SH-SY5Y (cell line): ENCODE measurements at regions not wholly inside any gene's neighbourhood (a gene's known extent, or its start where the extent isn't known, plus 50 kb on each side); places are given as distances from the start of the nearest gene placed in this dataset.

Experiments
- GATA2 ChIP-seq: IDR thresholded peaks from 2 replicates; pipeline ENCODE4 v1.6.1; 2011; ENCODE audit warnings: mild to moderate bottlenecking, low read depth, low read length
- GATA3 ChIP-seq: IDR thresholded peaks from 2 replicates; pipeline ENCODE4 v1.6.1; 2011; ENCODE audit warnings: low read depth, mild to moderate bottlenecking, low read length, moderate library complexity

DNA sequence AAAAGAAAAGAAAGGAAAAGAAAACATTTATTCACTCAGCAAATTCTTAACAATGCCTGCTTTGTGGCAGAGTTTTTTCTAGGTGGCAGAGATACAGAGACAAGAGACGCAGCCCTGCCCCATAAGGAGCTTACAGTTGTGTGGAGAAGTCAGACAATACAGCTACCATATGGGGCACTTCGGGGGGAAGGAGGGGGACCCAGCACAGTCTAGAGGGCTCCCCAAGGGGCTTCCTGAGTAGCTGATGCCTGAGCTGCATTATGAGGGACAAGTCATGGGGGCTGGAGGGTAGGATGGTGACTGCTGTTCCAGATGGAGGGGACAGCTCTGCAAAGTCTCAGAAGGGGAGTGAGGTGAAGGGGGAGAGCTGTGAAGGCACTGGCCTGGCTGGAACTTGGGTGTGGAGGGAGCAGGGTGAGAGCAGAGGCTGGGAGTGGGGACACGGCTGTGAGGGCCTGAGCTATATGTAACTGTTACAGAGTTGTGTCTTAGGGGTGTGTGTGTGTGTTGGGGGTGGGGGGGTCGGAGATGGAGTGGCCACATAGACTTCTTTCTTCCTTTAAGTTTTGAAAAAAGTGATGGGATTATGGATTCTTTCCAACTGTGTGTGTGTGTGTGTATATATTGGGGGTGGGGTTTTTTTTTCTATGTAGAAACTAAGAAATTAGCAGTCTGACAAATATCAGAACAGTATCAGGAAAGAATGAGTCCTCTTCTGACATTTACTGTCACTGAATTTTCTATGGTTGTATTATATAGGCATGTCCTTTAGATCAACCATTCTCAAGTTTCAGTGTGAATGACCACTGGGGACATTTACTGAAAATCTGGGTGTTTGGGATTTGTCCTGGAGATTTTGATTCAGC is 66.0 kb upstream of the HAAO start:
- TF ChIP-seq GATA3, result no peak
- no peak for TF ChIP-seq GATA2

DNA sequence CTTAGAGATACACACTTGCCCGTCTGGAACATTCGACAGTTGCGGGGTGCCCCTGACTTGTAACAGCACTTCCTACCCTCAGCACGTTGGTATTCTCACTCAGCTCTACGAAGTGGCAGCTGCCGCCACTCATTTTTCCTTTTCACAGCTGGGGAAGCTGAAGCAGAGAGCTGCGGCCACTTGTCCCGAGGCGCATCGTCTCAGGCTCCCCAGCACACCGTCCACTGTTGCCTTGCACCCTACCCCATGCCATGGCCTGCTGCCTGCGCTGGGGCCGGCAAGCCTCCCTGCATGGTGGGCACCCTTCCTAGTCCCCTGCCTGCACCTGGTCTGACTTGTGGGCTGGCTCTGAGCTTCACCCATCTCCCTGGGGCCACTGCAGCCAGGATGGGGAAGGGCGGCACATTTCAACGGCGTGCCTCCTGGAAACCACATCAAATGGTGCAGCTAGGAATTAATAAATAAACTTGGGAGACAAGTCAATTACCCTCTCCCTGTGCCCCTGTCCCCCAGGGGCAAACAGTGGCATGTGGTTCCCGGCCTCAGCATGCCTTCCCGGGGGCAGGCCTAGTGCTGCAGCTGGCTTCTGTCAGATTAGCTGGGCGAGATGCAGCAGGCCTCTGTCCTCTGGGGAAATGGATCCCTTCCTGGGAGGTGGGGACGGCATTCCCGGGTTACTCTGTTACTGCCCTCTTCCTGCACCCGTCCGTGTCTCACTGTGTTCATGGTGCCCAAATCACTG is 64.7 kb upstream of the HAAO start:
- TF ChIP-seq GATA3 (no peak), GATA2 (peak; percentile 65; the same call in 1 of the 2 replicates)

DNA sequence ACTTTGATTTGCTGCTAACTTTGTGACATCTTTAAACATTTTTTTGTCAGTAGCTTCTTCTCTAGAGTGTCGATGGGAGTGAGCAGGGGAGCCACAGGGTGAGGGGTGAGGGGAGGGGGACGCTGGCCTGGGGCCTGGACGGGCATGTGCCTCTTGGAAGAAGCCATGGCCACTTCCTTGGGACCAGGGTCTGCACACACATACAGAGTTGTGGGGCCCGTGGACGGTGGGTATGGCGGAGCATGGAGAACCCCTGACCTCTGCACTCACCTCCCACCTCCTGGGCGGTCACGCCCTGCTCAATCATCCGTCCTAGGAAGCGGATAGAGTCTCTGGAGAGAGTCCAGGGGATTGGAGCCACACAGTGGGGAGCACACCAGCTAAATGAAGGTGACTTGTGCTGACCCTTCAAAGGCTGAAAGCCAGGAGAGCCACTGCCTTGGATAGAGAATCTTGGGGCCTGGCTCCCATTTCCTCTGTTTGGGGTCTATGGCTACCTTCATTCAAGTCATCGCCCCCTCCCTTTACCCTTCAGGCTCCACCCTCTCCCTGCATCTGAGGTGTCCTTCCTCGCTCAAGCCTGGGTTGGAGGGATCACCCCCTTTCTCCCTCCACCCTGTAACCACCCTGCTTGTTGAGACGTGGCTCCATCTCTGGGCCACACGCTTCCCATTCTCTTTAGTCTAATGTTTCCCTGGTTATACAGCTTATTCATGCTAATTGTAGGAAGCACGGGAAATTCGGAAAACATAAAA is 63.9 kb upstream of the HAAO start:
- no peak for TF ChIP-seq GATA3
- no peak for TF ChIP-seq GATA2

DNA sequence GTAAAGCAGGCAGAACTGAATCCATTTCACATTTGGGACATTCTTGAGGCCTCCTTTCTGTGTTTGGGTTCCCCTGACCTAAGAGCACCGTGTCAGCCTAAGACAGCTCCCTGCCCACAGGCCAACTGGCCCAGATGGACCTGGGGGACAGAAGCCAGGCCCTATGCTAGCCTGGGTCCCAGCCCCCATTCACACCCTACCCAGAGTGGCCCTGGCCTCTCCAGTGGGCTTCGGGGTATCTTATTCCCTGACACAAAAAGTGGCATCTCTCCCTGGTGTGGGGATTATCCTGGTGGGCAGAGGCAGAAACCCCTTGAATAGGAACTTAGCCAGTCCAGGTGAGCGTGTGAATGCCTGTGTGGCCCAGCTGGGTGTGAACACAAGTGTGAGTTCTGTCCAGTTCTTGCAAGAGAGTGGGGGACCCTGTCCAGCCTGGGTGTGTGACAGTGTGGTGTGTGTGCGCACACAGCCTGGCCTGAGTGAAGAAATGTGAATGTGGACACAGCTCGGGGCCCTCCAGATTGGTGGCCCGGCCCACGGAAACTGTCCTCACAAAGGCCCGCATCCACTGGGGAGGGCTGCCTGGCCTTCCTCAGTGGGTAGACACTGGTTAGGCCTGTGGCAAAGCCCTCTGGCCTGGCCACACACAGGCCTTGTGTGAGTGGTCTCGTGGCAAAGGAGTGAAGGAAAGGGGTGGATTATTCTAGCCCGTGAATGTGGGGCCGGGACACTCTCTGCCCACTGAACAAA is 63.0 kb upstream of the HAAO start:
- TF ChIP-seq GATA2, result no peak
- no peak for TF ChIP-seq GATA3

DNA sequence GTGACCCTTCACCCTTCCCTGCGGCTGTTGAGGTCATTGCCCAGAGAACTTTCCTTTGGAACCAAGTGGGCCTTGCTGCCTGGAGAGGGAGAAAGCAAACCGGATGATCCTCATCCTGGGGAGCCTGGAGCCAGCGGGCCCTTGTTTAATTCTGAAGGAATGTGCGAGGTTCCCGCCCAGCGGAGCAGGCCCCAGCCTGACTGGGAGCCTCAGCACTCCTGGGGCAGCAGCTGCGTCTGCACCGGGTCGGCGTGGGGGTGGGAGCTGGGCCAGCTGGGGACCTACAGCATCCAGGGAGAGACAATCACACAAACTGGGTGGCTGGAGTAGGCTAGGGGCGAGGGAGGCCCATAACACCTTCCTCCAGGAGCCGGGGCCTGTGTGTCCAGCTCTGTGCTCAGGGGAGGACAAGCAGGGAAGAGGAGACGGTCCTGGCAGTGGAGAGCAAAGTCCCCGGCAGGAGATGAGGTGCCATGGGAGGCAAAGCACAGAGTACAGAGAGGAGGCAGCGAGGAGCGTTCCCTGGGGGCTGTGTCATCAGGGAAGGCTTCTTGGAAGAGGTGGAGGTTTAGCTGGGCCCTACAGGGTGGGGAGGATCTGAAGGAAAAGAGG is 61.9 kb upstream of the HAAO start:
- TF ChIP-seq GATA3 (no peak), GATA2 (no peak)

DNA sequence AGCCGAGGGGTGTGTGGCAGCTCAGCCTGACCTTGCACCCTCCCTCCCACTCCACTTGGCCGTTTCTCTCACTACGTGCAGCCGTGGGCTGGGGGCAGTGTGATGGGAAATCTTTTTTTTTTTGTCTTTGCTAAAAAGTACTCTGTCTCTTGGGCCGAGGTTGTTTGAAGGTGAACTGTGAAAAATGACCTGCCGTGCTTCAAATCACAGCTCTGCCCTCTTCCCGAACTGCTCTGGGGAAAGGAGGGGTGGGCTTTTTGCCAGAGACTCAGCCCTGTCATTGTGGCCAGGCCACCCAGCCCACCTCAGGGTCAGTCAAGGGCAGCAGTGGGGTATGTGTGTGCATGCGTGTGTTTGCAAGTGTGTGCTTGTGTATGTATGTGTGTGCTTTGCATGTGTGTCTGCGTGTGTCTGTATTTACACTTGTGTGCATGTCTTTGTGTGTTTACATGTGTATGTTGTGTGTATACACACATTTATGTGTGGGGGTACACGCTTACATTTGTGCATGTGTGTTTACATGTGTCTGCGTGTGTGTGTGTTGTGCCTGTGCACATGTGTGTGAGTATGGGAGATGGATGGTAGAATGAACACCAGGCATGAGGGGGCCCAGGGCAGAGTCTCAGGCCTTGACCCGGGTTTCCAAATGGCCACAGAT is 61.3 kb upstream of the HAAO start:
- TF ChIP-seq GATA3 (no peak), GATA2 (no peak)

DNA sequence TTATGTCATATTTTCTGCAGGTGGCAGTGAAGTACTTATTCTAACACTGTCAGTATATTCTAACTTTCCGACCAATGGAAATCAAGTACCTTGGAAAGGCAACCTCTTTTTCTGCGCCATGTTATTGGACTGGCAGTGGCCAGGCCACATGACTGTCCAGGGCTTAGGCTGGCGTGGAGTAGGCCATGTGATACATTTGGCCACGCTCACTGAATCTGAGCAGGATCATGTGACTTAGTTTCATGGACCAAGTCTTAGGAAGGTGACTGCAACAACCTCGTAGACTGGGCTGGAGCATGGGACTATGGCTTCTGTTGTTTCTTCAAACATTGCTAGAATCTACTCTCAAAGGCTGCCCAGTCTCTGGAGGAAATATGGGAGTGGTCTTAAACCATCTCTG is 60.4 kb upstream of the HAAO start:
- no peak for TF ChIP-seq GATA3
- TF ChIP-seq GATA2, result no peak

DNA sequence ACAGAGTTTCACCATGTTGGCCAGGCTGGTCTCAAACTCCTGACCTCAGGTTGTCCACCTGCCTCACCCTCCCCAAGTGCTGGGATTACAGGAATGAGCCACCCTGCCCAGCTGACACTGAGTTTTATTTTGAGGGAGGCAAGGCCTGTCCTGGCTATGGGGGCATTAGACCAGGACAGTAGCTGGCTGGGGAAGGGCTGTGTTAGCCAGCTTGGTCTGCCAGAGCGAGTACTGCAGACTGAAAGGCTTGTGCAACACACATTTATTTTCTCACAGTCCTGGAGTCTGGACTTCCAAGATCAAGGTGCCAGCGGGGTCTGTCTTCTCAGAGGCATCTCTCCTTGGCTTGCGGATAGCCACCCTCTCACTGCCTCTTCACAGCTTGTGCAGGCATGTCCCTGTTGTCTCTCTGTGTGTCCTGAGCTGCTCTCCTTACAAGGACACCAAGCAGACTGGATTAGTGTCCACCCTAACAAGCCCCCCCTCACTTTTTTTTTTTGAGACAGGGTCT is 59.4 kb upstream of the HAAO start:
- TF ChIP-seq GATA2, result no peak
- TF ChIP-seq GATA3, result no peak

DNA sequence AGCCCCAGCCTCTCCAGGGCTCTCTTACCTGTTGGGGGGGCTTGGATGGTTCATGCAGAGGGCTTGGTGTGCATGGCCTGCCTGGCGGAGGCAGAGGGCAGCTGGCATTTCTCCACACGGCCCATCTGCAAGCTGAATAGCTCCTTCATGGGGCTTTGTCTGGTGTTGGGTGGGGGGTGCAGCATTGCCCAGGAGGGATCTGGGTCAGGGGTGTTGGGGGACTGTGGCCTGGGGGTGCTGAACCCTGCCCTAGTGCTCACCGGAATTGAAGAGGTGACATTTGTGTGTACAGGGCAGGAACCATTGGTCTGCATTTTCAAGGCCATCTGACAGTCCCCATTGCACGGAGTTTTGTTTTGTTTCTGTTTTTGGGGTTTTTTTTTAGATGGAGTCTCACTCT is 58.8 kb upstream of the HAAO start:
- TF ChIP-seq GATA2, result no peak
- no peak for TF ChIP-seq GATA3

DNA sequence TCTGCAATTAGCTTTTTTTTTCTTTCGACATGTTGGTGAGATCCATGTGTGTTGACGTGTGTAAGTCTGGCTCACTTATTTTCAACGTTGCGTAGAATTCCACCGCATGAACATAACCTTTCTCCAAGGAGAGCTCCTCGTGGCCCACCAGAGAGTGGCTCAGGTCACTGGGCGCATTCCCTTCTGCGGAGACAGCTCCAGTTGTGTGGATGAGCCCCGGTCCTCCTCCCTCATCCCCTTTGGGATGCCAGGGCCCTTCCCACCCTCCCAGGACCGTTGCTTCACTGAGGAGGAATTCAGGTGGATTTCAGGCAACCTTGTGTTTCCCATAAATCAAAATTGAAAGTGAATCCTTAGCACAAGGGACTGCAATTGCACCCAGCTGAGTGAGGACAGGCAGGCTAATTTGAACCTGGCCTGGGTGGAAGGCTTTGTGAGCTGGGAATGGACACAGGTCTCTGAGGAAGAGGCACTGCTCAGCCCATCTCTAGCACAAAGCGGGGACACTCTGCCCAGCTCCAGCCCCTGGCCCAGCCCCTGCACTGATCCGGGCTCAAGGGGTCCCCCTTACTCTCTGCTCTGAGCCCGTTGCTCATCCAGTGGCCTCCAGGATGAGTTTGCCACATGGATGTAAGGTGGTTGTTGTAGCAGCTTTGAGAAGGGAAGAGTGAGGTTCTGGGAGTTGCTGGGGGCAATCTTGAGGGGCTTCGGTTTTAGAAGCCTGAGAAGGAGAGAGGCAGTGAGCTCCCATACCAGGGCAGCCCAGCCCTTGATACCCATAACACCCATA is 57.8 kb upstream of the HAAO start:
- TF ChIP-seq GATA2, result no peak
- no peak for TF ChIP-seq GATA3

DNA sequence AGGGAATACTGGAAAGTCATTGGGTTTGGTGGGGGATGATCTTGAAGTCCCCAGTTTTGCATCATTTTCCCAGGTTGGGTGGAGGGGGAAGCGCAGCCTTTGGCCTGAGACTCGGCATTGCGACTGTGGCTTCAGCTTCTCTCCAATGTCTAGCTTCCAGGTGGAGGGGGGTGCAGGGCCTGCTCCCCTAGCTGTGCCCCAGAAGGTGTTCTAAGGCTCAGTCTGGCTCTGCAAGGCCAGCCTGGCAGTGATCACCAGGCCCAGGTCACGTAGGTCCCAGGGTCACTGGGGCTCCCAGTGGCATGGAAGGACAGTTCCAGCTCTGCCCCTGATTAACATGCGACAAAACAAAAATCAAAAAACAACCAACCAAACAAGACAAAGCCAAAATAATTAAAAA is 56.9 kb upstream of the HAAO start:
- TF ChIP-seq GATA3, result no peak
- no peak for TF ChIP-seq GATA2

DNA sequence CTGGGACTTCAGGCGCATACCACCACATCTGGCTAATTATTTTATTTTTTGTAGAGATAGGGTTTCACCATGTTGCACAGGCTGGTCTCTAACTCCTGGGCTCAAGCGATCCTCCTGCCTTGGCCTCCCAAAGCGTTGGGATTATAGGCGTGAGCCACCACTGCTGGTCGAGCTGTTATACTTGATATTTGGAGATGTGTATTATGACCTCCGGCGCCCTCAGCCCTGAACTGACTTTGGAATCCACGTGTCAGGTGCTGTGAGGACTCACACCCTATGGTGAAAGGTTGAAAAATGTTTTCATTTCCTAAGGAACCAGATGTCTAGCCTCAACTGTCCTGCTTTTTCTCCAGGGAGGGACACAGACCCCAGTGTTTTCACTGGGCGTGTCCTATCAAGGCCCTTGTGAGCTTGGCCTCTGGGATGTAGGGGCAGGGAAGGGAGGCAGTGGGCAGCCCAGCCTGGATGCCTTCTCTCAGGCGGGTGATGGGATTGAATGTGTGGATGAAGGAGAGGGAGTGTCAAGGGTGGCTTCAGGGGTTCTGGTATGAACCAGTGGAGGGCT is 56.4 kb upstream of the HAAO start:
- TF ChIP-seq GATA2 (no peak), GATA3 (no peak)
